ENCODE measurements at regions not wholly inside any gene's neighbourhood (a gene's known extent, or its start where the extent isn't known, plus 50 kb on each side); places are given as distances from the start of the nearest gene placed in this dataset.
"Not testable (repeated sequence)": the region's sequence is repeated elsewhere in the genome, so short reads cannot be mapped to it uniquely, and the experiment has no call there.

DNA sequence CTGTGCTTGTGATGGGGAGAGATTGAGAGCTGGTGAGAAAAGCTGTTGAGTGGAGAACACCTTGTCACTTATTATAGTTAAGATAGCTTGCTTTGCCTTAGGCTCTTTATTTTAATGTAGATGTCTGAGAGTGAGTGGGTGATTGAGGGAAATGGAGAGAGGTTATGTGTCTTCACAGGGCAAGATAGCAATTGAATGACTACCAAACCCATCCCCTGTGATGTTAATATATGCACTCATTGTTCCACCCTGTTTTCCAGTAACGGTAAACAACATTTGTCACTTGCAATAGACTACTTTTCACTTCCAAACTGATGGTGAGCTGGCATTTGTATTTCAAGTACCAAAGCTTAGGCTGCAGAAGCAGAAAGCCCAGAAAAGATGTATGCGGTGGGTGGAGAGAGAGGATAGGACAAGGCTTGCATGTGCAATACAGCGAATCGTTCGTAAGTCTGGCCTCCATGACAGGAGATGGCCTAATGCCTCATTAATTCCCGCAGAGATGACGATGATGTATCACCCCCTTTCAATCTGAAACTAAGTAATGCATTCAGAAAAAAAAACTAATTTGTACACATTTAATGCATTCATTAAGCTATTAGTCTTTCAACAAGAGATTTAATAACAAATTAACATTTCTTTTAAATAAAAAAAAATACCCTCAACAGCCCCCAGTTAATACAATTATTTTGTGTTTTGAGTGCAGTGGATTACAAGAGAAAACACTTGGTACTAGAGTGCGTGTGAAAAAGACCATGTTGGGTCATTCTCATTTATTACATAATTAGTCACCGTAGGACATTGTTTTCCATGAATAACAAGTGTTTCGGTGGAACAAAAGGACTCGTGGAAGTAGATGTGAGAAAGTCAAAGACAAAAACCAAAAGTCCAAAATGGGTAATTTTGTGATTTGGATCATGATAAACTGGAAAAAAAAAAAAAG, 699.0 kb downstream of the BRINP1 start:
- TF ChIP-seq CTCF (IDR thresholded peaks at IDR 0.05; ENCODE audit: low read depth, low read length): no peak
- in situ Hi-C loops (cut with HindIII; ENCODE audit: low sequenced_read_pairs): no loop called here
- H3K4me3 ChIP-seq (ENCODE audit: low read depth, low read length): no peak overlapping the region
- no peak for DNase-seq (ENCODE audit: low read depth, low spot score)

DNA sequence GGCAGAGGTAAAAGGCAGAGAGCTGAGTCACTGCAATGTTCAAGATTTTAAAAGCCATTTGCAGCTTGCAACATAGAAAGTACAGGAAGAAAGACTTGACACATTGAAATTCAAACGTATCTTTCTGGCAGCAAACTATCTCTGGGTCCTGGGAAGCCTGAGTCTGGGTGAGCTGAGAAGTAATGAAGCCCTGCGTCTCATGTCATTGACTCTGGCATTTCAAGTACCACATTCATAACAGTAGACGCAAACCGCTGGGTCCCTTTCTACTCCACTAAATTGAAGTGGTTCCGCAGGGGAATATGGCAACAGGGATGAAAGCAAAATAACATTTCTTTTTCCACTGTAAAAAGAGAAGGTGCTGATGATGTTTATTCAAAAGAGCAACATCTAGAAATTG, 694.3 kb downstream of the BRINP1 start:
- in situ Hi-C loops (cut with HindIII; ENCODE audit: low sequenced_read_pairs): no loop called here
- TF ChIP-seq CTCF (IDR thresholded peaks at IDR 0.05; ENCODE audit: low read depth, low read length): no peak

GRCh38 chr9:118677936-118678653, 691.1 kb downstream of the BRINP1 start:
- H3K4me3 ChIP-seq (ENCODE audit: low read depth, low read length); DNase-seq (ENCODE audit: low read depth, low spot score); in situ Hi-C loops (cut with HindIII; ENCODE audit: low sequenced_read_pairs): not testable (repeated sequence)

More for the DNA sequence above, 694.3 kb downstream of the BRINP1 start:
- DNase-seq (ENCODE audit: low read depth, low spot score): no peak
- no peak overlapping the region for H3K4me3 ChIP-seq (ENCODE audit: low read depth, low read length)

DNA sequence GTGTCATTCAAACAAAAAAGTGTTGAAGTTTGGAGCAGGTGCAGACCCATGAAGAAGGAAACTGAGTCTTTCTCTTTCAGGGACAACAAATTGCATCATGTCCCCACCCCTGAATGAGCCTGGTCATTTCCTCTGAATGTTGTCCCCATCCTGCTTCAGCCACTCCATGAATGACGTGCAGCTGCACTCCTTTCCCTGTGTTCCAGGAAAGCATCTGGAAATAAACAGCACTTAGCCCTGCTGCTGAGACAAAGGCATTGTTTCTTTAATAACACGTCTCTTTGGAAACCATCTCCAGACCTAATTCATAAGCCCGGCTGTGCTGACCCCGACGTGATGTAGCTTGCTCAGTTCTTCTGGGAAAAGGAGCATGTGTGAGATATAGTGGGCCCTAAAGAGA, 682.3 kb downstream of the BRINP1 start:
- in situ Hi-C loops (cut with HindIII; ENCODE audit: low sequenced_read_pairs): no loop called here
- DNase-seq (ENCODE audit: low read depth, low spot score): no peak
- no peak for TF ChIP-seq CTCF (IDR thresholded peaks at IDR 0.05; ENCODE audit: low read depth, low read length)
- H3K4me3 ChIP-seq (ENCODE audit: low read depth, low read length): no peak overlapping the region

GRCh38 chr9:118689280-118689679, 680.0 kb downstream of the BRINP1 start:
- no peak overlapping the region for H3K4me3 ChIP-seq (ENCODE audit: low read depth, low read length)
- in situ Hi-C loops (cut with HindIII; ENCODE audit: low sequenced_read_pairs): no loop called here
- no peak for DNase-seq (ENCODE audit: low read depth, low spot score)
- TF ChIP-seq CTCF (IDR thresholded peaks at IDR 0.05; ENCODE audit: low read depth, low read length): no peak

GRCh38 chr9:118692613-118693012, 676.6 kb downstream of the BRINP1 start:
- DNase-seq (ENCODE audit: low read depth, low spot score): no peak
- in situ Hi-C loops (cut with HindIII; ENCODE audit: low sequenced_read_pairs): no loop called here
- no peak overlapping the region for H3K4me3 ChIP-seq (ENCODE audit: low read depth, low read length)
- no peak for TF ChIP-seq CTCF (IDR thresholded peaks at IDR 0.05; ENCODE audit: low read depth, low read length)

DNA sequence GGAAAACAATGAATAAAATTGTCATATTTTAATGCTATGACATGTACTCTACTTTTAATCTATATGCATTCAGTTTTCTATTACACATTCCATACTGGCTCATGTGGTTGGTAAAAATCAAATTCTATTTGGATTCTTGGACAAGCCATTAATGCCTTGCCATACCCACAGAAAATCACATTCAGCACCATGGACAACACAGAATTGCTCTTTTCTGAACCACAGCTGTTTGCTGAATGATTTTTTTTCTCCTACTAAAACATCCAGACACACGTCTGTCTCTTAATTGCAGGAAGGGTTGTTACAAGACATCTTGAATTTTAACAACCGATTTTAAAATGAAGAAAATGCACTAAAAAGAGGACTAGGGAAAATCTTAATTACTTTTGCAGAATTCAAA, 675.6 kb downstream of the BRINP1 start:
- no peak for DNase-seq (ENCODE audit: low read depth, low spot score)
- no peak overlapping the region for H3K4me3 ChIP-seq (ENCODE audit: low read depth, low read length)
- TF ChIP-seq CTCF (IDR thresholded peaks at IDR 0.05; ENCODE audit: low read depth, low read length): no peak
- in situ Hi-C loops (cut with HindIII; ENCODE audit: low sequenced_read_pairs): no loop called here

- in situ Hi-C loops (cut with HindIII; ENCODE audit: low sequenced_read_pairs); H3K4me3 ChIP-seq (ENCODE audit: low read depth, low read length); DNase-seq (ENCODE audit: low read depth, low spot score): not testable (repeated sequence)
Observed at GRCh38 chr9:118695249-118695648, 674.0 kb downstream of the BRINP1 start.
